H1 (cell line): ENCODE measurements at regions not wholly inside any gene's neighbourhood (a gene's known extent, or its start where the extent isn't known, plus 50 kb on each side); places are given as distances from the start of the nearest gene placed in this dataset.

Experiments used
- HDAC6 ChIP-seq: IDR thresholded peaks from one replicate; pipeline ENCODE4 v1.7.1; 2012; ENCODE audit warnings: low read depth, mild to moderate bottlenecking, inconsistent platforms, low read length, moderate library complexity
- POLR2AphosphoS5 ChIP-seq: IDR thresholded peaks from 2 replicates; pipeline ENCODE4 v1.6.1; 2011; ENCODE audit warnings: low read depth, low read length
- RAD21 ChIP-seq, 2 experiments: IDR thresholded peaks in 1 of 2; conservative IDR thresholded peaks in 1 of 2; 2 replicates each; pipeline ENCODE4 v1.6.1; 2011; ENCODE audit warnings: low read depth in 2 of 2, low read length in 2 of 2, improper control_type of control experiment in 1 of 2, inconsistent platforms in 1 of 2, mild to moderate bottlenecking in 1 of 2, moderate library complexity in 1 of 2

- TF ChIP-seq HDAC6 (no peak), POLR2AphosphoS5 (no peak), RAD21 (IDR thresholded peaks at IDR 0.05 in 1 of 2, conservative IDR thresholded peaks at IDR 0.05 in 1 of 2; ENCODE audit: low read depth in 2 of 2, low read length in 2 of 2) (no peak)
- TF ChIP-seq, all 59 proteins: peak for 0
These were observed 1375.9 kb upstream of the RAG2 start (continued) for GRCh38 chr11:37973941-37974340.
